ENCODE measurements at regions not wholly inside any gene's neighbourhood (a gene's known extent, or its start where the extent isn't known, plus 50 kb on each side); places are given as distances from the start of the nearest gene placed in this dataset.

- TF ChIP-seq POLR2A (IDR thresholded peaks at IDR 0.05) (no peak), CTCF (IDR thresholded peaks at IDR 0.05 in 8 of 11, conservative IDR thresholded peaks at IDR 0.05 in 3 of 11) (no peak)
Measured at GRCh38 chrX:1086444-1087409, 125.7 kb downstream of the CRLF2 start.
